Stimulated activated CD8-positive, alpha-beta memory T cell treated with anti-CD3 and anti-CD28 coated beads, Interleukin-12 subunit alpha, Interleukin-12 subunit beta, amount 100 ng/mL, for 24 hours (primary cell): ENCODE measurements at regions not wholly inside any gene's neighbourhood (a gene's known extent, or its start where the extent isn't known, plus 50 kb on each side); places are given as distances from the start of the nearest gene placed in this dataset.

Experiments
- DNase-seq: peaks from one replicate; pipeline ENCODE4 v3.0.0-alpha.2; 2020; ENCODE audit errors: extremely low read depth

GRCh38 chr15:77821188-77821958, 188.7 kb upstream of the LINGO1 start:
- DNase-seq = no peak

- no peak for DNase-seq
Observed at GRCh38 chr15:77819851-77820728, 187.4 kb upstream of the LINGO1 start.

GRCh38 chr15:77819048-77819850, 186.5 kb upstream of the LINGO1 start:
- no peak for DNase-seq

- DNase-seq = no peak
Observed at GRCh38 chr15:77818484-77819047, 185.9 kb upstream of the LINGO1 start.

- DNase-seq = no peak
Observed at GRCh38 chr15:77817434-77817833, 184.7 kb upstream of the LINGO1 start.

GRCh38 chr15:77816983-77817382, 184.3 kb upstream of the LINGO1 start:
- DNase-seq = no peak

GRCh38 chr15:77815015-77815414, 182.3 kb upstream of the LINGO1 start:
- no peak for DNase-seq

GRCh38 chr15:77812664-77813063, 180.0 kb upstream of the LINGO1 start:
- DNase-seq = no peak

- no peak for DNase-seq
Observed at GRCh38 chr15:77811270-77811669, 178.6 kb upstream of the LINGO1 start.

- no peak for DNase-seq
Observed at GRCh38 chr15:77810130-77810571, 177.4 kb upstream of the LINGO1 start.

- DNase-seq = no peak
Observed at GRCh38 chr15:77808581-77809177, 176.0 kb upstream of the LINGO1 start.

GRCh38 chr15:77808075-77808474, 175.4 kb upstream of the LINGO1 start:
- DNase-seq = no peak

- no peak for DNase-seq
Observed at GRCh38 chr15:77807611-77808010, 174.9 kb upstream of the LINGO1 start.

- DNase-seq = no peak
Observed at GRCh38 chr15:77807115-77807514, 174.4 kb upstream of the LINGO1 start.

- no peak for DNase-seq
Observed at GRCh38 chr15:77804210-77804609, 171.5 kb upstream of the LINGO1 start.

- no peak for DNase-seq
Observed at GRCh38 chr15:77803487-77803886, 170.8 kb upstream of the LINGO1 start.

GRCh38 chr15:77800305-77800704, 167.6 kb upstream of the LINGO1 start:
- no peak for DNase-seq

- DNase-seq = no peak
Observed at GRCh38 chr15:77798847-77799246, 166.1 kb upstream of the LINGO1 start.

- no peak for DNase-seq
Observed at GRCh38 chr15:77798151-77798835, 165.6 kb upstream of the LINGO1 start.

- no peak for DNase-seq
Observed at GRCh38 chr15:77797270-77797669, 164.6 kb upstream of the LINGO1 start.
